HUDEP-2 (cell line): ENCODE measurements at regions not wholly inside any gene's neighbourhood (a gene's known extent, or its start where the extent isn't known, plus 50 kb on each side); places are given as distances from the start of the nearest gene placed in this dataset.
A peak's percentile ranks its signal among the peaks of the same experiment; 100 is the strongest.

Experiments
- DNase-seq, 76 experiments: peaks; one replicate each; lab custom pipeline; 2025; ENCODE audit not compliant: unreplicated experiment in 76 of 76; lab: John Stamatoyannopoulos, UW

GRCh38 chr20:6882561-6883291 is 115.2 kb downstream of the BMP2 start:
- DNase-seq = no peak

- no peak for DNase-seq
Measured at GRCh38 chr20:6884114-6884513, 116.6 kb downstream of the BMP2 start.

DNA sequence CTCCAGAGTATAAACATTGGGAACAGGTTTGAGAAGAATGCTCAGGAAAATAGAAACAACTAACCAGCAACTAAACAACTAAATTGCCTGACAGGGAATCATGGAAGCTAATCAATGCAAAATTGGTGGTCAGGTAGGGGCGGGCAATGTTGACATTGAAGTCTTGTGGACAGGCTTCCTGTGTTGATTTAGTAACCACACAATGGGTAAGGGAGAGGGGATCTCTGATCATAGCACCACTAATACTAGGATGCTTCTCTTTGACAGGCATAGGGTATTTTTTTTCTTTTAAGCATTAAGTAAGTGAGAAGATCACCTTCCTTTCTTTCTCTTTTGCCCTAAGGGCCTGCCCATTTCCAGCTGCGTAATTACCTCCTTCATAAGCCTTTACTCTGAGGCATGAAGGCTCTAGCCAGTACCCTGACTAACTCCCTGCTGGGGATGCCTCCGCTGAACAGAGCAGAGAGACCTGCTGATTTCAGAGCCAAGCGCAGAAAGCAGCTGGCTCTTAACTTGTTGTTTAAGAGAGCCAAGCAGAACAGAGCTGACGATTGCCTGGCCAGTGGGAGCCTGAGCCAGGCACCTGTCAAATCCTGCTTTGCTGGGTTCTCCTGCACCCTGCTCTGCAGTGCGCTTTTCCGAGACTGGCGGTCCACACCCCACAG is 118.7 kb downstream of the BMP2 start:
- no peak for DNase-seq

GRCh38 chr20:6887966-6888365 is 120.5 kb downstream of the BMP2 start:
- DNase-seq = no peak

GRCh38 chr20:6888736-6889395 is 121.4 kb downstream of the BMP2 start:
- no peak for DNase-seq

GRCh38 chr20:6892724-6893123 is 125.2 kb downstream of the BMP2 start:
- DNase-seq = no peak

DNA sequence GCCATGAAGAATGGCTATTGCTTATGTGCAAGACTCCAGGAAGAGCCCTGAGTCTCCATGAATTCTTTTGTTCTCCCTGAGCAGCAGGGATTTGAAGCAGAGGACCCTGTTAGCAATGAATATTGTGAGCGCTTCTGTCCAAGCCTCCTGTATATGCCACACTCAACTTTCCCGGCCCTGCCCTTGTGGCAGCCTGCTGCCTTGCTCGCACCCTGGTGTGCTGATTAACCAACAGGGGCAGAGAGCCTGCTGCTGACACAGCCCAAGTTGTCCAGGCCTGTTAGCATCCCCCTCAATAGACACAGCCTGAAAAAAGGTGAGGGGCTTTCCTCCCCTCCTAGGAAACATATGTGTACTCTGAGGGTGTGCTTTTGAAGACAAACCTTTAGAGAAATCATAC is 131.4 kb downstream of the BMP2 start:
- no peak for DNase-seq

GRCh38 chr20:6906871-6907270 is 139.4 kb downstream of the BMP2 start:
- DNase-seq = no peak

DNA sequence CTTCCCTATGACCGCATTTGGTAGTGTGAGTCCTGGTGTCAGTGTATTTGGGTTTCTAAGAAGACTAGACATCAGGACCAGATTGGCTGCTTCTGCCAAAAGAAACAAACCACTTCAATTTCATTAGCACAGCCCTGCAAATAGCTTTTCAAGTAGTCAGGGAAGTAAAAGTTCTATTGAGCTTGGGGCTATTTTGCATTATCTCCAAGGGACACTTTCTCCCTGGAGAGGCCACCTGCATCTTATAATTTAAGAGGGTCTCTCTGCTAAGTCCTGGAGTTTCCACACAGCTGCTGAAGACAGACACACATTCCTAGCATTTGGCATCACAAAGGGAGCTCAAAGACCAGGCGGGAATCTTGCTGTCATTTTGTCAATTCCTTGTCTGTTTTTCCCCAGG is 141.2 kb downstream of the BMP2 start:
- DNase-seq = no peak

GRCh38 chr20:6909608-6910007 is 142.1 kb downstream of the BMP2 start:
- no peak for DNase-seq

- DNase-seq = no peak
Measured at GRCh38 chr20:6914986-6915385, 147.5 kb downstream of the BMP2 start.

DNA sequence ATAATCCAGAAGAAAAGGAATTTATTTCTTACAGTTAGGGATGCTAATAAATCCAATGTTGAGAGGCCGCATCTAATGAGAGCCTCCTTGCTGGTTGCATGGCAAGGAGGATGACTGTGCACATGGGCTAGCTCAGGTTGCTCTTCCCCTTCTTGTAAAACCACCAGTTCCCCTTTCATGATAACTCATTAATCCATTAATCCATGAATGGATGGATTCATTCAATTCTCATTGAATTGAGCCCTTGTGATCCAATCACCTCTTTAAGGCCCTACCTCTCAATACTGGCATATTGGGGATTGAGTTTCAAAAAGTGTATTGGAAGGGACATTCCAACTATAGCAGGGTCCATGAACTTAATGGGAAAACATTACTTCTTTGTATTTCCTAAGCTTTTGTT is 149.5 kb downstream of the BMP2 start:
- no peak for DNase-seq

GRCh38 chr20:6919792-6920468 is 152.4 kb downstream of the BMP2 start:
- DNase-seq = no peak

- no peak for DNase-seq
Measured at GRCh38 chr20:6920991-6921613, 153.6 kb downstream of the BMP2 start.

- DNase-seq = no peak
Measured at GRCh38 chr20:6921717-6922386, 154.4 kb downstream of the BMP2 start.

- no peak for DNase-seq
Measured at GRCh38 chr20:6924681-6925080, 157.2 kb downstream of the BMP2 start.

GRCh38 chr20:6925744-6926278 is 158.3 kb downstream of the BMP2 start:
- DNase-seq = no peak

- peak in 5 of 76 experiments; percentile 7 to 37 (median 29) for DNase-seq
Measured at GRCh38 chr20:6940048-6940447, 172.6 kb downstream of the BMP2 start.

GRCh38 chr20:6940876-6941275 is 173.4 kb downstream of the BMP2 start:
- no peak for DNase-seq

DNA sequence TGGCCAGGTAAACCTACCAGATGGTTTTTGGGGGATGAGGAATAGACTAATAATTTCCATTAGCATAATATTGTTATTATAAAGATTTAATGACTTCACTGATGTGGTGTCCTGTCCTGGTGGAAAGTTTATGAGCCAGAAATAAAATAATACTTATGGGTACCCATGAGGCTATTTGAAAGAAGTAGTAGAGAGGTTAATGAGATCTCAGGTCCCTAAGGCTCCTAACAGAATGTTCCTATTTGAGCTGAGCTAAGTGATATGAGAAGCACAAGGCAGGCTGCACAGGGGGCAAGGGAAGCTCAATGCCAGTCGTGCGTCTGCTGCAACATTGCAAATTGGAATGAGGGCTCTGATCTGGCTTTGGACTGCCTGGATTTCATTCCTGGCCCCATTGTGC is 174.1 kb downstream of the BMP2 start:
- no peak for DNase-seq
